ENCODE measurements at regions not wholly inside any gene's neighbourhood (a gene's known extent, or its start where the extent isn't known, plus 50 kb on each side); places are given as distances from the start of the nearest gene placed in this dataset.

DNA sequence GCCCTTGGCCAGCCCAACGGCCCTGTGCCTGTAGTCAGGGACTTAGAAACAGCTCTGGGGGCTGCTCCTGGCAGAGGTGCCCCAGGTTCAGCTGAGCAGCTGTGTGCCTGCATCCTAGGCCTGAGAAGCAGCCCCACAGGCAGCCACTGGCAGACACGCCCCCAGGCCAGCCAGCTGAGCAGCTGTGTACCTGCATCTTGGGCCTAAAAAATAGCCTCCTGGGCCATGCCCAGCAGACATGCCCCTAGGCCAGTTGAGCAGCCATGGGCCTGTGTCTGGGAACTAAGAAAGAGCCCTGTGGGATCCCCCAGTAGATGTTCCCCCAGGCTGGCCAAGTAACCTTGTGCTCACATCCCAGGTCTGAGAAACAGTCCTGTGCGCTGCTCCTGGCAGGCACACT is 64.0 kb downstream of the TBR1 start:
- H3K36me3 ChIP-seq (ENCODE audit: low read depth) = no peaks in the 10 kb centered on the region
- H2AFZ ChIP-seq = no peak overlapping the region
- no peaks in the 10 kb centered on the region for H3K27me3 ChIP-seq (ENCODE audit: insufficient read depth, low read depth)
- H3K4me3 ChIP-seq = no peak overlapping the region
- no peaks in the 10 kb centered on the region for H3K9me2 ChIP-seq (ENCODE audit: insufficient read depth)
- TF ChIP-seq CTCF (conservative IDR thresholded peaks at IDR 0.05) = no peak
- TF ChIP-seq EZH2 (IDR thresholded peaks at IDR 0.05; ENCODE audit: low read depth) = no peak
- no peaks in the 10 kb centered on the region for H4K20me1 ChIP-seq (ENCODE audit: insufficient read depth)
- no peak overlapping the region for H3K27ac ChIP-seq
- BruUV-seq (replicated peaks) = no TSS peak
- H3K4me1 ChIP-seq (replicated peaks; ENCODE audit: insufficient read depth) = no peaks in the 10 kb centered on the region
- ChIA-PET CTCF (no interaction called here), POLR2A (ENCODE audit: unreplicated experiment) (no interaction called here)
- DNase-seq = no peak
- no peaks in the 10 kb centered on the region for H3K79me2 ChIP-seq (ENCODE audit: low read depth)
- H3F3A ChIP-seq (ENCODE audit: insufficient read depth, low read depth) = no peaks in the 10 kb centered on the region
- no peak overlapping the region for H3K4me2 ChIP-seq
- H3K9me3 ChIP-seq (ENCODE audit: insufficient read depth, low read depth) = 0 out of 2 replicates have a peak, but pooled peaks cover 5% of the 10 kb centered on the region
- intact Hi-C loops (cut with micrococcal nuclease; ENCODE audit: unreplicated experiment) = no loop called here

DNA sequence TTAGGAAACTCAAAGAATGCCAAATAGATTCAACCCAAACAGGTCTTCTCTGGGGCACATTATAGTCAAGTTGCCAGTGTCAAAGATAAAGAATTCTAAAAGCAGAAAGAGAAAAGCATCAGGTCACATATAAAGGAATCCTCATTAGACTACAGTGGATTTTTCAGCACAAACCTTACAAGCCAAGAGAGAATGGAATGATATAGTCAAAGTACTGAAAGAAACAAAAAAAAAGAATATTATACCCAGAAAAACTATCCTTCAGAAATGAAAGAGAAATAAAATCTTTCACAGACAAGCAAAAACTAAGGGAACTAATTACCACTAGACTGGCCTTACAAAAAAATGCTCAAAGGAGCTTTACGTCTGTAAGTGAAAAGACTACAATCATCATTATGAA is 65.5 kb downstream of the TBR1 start:
- BruUV-seq (replicated peaks) = no TSS peak
- no peaks in the 10 kb centered on the region for H3K9me2 ChIP-seq (ENCODE audit: insufficient read depth)
- ChIA-PET POLR2A (ENCODE audit: unreplicated experiment) (no interaction called here), CTCF (no interaction called here)
- H3K9me3 ChIP-seq (ENCODE audit: insufficient read depth, low read depth) = 0 out of 2 replicates have a peak, but pooled peaks cover 5% of the 10 kb centered on the region
- H3K4me1 ChIP-seq (replicated peaks; ENCODE audit: insufficient read depth) = no peaks in the 10 kb centered on the region
- no peak overlapping the region for H3K4me3 ChIP-seq
- intact Hi-C loops (cut with micrococcal nuclease; ENCODE audit: unreplicated experiment) = no loop called here
- H2AFZ ChIP-seq = no peak overlapping the region
- no peaks in the 10 kb centered on the region for H4K20me1 ChIP-seq (ENCODE audit: insufficient read depth)
- H3K36me3 ChIP-seq (ENCODE audit: low read depth) = no peaks in the 10 kb centered on the region
- no peak overlapping the region for H3K4me2 ChIP-seq
- TF ChIP-seq CTCF (conservative IDR thresholded peaks at IDR 0.05) (no peak), EZH2 (IDR thresholded peaks at IDR 0.05; ENCODE audit: low read depth) (no peak)
- H3K27ac ChIP-seq = no peak overlapping the region
- H3K79me2 ChIP-seq (ENCODE audit: low read depth) = no peaks in the 10 kb centered on the region
- DNase-seq = no peak
- H3F3A ChIP-seq (ENCODE audit: insufficient read depth, low read depth) = no peaks in the 10 kb centered on the region
- H3K27me3 ChIP-seq (ENCODE audit: insufficient read depth, low read depth) = no peaks in the 10 kb centered on the region

DNA sequence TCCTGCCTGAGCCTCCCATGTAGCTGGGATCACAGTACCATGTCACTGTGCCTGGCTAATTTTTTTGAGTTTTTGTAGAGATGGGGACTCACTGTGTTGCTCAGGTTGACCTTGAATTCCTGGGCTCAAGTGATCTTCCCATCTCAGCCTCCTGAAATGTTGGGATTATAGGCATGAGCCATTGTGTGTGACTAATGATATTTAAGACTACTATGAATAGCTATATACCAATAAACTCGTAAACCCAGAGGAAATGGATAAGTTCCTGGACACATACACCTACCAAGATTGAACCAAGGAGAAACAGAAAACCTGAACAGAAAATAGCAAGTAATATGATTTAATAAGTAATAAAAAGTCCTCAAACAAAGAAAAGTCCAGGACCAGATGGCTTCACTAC is 68.0 kb downstream of the TBR1 start:
- Histone ChIP-seq H3K4me1 (replicated peaks; ENCODE audit: insufficient read depth) (no peaks in the 10 kb centered on the region), H3K36me3 (ENCODE audit: low read depth) (no peaks in the 10 kb centered on the region), H3K9me3 (ENCODE audit: insufficient read depth, low read depth) (0 out of 2 replicates have a peak, but pooled peaks cover 5% of the 10 kb centered on the region), H3K9me2 (ENCODE audit: insufficient read depth) (no peaks in the 10 kb centered on the region), H3F3A (ENCODE audit: insufficient read depth, low read depth) (no peaks in the 10 kb centered on the region), H3K27ac (no peak overlapping the region), H3K27me3 (ENCODE audit: insufficient read depth, low read depth) (no peaks in the 10 kb centered on the region), H3K4me2 (no peak overlapping the region), H2AFZ (no peak overlapping the region), H3K79me2 (ENCODE audit: low read depth) (no peaks in the 10 kb centered on the region), H3K4me3 (no peak overlapping the region), H4K20me1 (ENCODE audit: insufficient read depth) (no peaks in the 10 kb centered on the region)
- TF ChIP-seq CTCF (conservative IDR thresholded peaks at IDR 0.05) (no peak), EZH2 (IDR thresholded peaks at IDR 0.05; ENCODE audit: low read depth) (no peak)
- ChIA-PET CTCF (no interaction called here), POLR2A (ENCODE audit: unreplicated experiment) (no interaction called here)
- no peak for DNase-seq
- BruUV-seq (replicated peaks) = no TSS peak
- intact Hi-C loops (cut with micrococcal nuclease; ENCODE audit: unreplicated experiment) = no loop called here

Measured in PC-9 (cell line).